H1 (cell line): ENCODE measurements at regions not wholly inside any gene's neighbourhood (a gene's known extent, or its start where the extent isn't known, plus 50 kb on each side); places are given as distances from the start of the nearest gene placed in this dataset.

ENCODE experiments used
- CEBPB ChIP-seq: IDR thresholded peaks from 2 replicates; pipeline ENCODE4 v1.6.1; 2012; ENCODE audit warnings: low read depth, low read length
- GTF2F1 ChIP-seq: IDR thresholded peaks from 2 replicates; pipeline ENCODE4 v1.6.1; 2012; ENCODE audit warnings: low read depth, low read length, improper control_type of control experiment, borderline replicate concordance
- POU5F1 ChIP-seq: IDR thresholded peaks from 2 replicates; pipeline ENCODE4 v1.6.1; 2011; ENCODE audit warnings: low read depth, mild to moderate bottlenecking, low read length, moderate library complexity
- RFX5 ChIP-seq: IDR thresholded peaks from 2 replicates; pipeline ENCODE4 v1.6.1; 2011; ENCODE audit warnings: low read depth, low read length, improper control_type of control experiment, borderline replicate concordance
- SP2 ChIP-seq: IDR thresholded peaks from 2 replicates; pipeline ENCODE4 v1.6.1; 2012; ENCODE audit warnings: mild to moderate bottlenecking, low read length, inconsistent platforms

GRCh38 chr3:44031387-44032380 lies 210.0 kb upstream of the TOPAZ1 start (continued):
- TF ChIP-seq GTF2F1 (no peak), SP2 (no peak), RFX5 (no peak), POU5F1 (no peak), CEBPB (no peak)
